ENCODE measurements at regions not wholly inside any gene's neighbourhood (a gene's known extent, or its start where the extent isn't known, plus 50 kb on each side); places are given as distances from the start of the nearest gene placed in this dataset.
"Not testable (repeated sequence)": the region's sequence is repeated elsewhere in the genome, so short reads cannot be mapped to it uniquely, and the experiment has no call there.

- no peak for DNase-seq (ENCODE audit: low spot score)
Observed at GRCh38 chr21:19392390-19392789, 988.8 kb upstream of the TMPRSS15 start.

DNA sequence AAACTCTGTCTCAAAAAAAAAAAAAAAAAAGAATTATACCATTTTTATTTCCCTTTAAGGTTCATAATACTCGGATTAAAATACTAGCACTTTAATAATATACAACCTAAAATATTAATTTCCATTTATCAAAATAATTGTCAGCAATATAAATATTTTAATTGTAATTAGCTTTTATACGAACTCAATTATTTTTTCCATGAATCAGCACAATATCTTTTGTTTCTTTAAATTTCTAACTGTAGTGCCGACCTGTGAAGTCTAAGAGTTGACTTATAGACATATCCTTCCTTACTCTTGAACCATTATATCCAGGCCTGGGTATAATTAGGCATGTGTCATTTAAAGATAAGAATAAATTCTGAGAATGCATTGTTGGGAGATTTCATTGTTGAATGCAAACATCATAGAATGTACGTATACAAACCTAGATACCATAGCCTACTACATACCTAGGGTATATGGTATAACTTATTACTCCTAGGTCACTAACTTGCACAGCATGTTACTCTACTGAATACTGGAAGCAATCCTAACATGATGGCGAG is 996.7 kb upstream of the TMPRSS15 start:
- DNase-seq (ENCODE audit: low spot score), result no peak

- DNase-seq (ENCODE audit: low spot score), result no peak
Observed at GRCh38 chr21:19402870-19403269, 999.3 kb upstream of the TMPRSS15 start.

DNA sequence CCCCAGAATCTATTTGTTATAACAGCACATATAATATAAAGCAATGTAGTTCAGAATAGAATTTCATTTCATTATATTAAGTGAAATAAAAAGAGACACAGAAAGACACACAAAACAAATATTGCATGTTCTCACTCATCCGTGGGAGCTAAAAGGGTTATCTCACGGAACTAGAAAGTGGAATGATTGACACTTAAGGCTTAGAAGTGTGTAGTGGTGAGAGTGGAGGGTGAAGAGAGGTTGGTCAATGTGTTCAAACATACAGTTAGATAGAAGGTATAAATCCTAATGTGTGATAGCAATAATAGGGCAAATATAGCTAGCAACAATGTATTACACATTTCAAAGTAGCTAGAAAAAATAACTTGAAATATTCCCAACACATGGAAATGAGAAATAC is 1001.7 kb upstream of the TMPRSS15 start:
- DNase-seq (ENCODE audit: low spot score), result no peak

GRCh38 chr21:19420565-19420964 is 1017.0 kb upstream of the TMPRSS15 start:
- no peak for DNase-seq (ENCODE audit: low spot score)

DNA sequence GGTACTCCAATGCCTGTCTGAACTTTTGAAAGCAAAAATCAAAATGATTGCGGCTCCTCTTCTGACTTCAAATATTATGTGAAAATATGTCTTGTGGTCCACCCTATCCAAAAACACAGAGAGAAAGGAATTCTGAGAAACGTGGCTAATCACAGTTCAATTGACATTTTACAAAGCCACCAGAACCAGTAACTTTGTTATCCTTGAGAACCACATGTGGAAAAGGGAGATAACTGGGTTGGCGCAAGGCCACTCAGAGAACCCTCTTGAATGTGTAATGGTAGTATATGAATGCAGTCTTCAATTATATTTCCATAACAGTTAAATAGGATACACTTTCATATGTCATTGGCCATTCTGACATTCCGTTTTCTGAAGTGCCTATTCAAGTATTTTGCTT is 1030.0 kb upstream of the TMPRSS15 start:
- DNase-seq (ENCODE audit: low spot score), result no peak

GRCh38 chr21:19440792-19441655 is 1037.4 kb upstream of the TMPRSS15 start:
- DNase-seq (ENCODE audit: low spot score), result no peak

GRCh38 chr21:19458295-19458694 is 1054.7 kb upstream of the TMPRSS15 start:
- DNase-seq (ENCODE audit: low spot score), result no peak

DNA sequence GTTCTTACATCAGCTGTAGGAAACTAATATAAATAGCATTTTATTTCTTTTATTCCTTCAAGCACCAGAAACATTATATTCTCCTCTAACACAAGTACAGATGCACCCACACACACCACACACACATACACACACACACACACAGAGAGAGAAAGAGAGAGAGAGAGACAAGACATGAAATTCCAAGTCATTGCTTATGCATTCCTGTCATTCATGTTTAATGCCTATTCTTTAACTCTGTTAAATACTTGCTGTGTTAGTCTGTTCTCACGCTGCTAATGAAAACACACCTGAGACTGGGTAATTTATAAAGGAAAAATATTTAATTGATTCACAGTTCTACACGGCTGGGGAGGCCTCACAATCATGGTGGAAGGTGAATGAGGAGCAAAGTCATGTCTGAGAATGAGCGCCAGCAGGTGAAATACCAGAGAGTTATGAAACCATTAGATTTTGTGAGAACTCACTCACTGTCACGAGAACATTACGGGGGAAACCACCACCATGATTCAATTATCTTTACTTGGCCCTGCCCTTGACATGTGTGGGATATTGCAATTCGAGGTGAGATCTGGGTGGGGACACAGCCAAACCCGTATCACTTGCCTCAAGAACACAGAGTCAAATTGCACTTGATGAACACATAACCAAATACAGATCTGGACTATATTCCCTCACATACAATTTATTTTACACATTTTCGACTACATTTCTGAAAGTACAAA is 1058.1 kb upstream of the TMPRSS15 start:
- DNase-seq (ENCODE audit: low spot score), result no peak

DNA sequence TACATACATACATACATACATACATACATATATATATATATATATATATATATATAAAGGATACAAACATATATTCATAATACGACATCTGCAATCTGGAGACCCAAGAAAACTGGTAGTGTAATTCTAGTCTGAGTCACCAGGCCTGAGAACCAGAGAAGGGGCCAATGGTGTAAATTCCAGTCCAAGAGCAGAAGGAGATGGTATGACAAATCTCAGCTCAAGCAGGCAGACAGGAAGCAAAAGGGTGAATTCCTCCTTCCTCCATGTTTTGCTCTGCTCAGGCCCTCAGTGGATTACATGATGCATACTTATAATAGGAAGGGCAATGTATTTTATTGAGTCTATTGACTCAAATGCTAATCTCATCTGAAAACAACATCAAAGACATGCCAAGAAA is 1060.4 kb upstream of the TMPRSS15 start:
- DNase-seq (ENCODE audit: low spot score), result no peak

GRCh38 chr21:19468991-19469715 is 1065.6 kb upstream of the TMPRSS15 start:
- DNase-seq (ENCODE audit: low spot score), result no peak

DNA sequence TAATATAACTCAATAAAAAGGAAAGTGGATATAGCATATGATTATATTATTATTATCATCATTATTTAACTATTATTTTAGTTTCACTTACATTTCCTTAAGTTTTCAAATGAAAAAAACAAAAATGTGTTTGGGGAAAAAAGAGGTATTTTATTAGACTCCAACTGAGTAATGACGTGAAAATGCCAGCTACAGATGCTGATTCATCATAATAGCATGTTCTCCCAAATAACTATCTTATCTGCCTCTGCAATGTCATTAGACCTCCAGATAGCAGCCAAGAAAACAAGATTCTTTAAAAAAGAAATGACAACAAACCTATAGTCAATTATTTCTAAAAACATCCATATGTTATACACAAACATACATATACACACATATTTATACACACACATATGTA is 1071.9 kb upstream of the TMPRSS15 start:
- no peak for DNase-seq (ENCODE audit: low spot score)

GRCh38 chr21:19489930-19490329 is 1086.3 kb upstream of the TMPRSS15 start:
- no peak for DNase-seq (ENCODE audit: low spot score)

DNA sequence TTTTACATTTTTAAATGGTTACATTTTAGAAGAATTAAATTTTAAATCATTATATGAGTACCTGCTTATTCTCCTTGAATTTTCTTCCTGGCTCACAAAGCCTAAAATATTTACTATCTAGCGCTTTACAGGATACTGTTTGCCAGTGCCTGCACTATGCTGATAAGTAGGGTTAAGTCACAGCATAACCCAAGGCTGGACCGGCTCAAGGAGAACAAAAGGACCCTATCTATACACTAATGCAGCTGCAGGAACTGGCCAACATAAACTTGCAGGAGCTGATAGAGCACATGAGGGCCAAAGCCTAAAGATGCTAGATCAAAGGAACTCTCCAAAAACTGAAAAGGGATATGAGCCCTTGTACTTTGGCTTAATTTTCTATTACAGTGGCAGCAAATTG is 1086.9 kb upstream of the TMPRSS15 start:
- no peak for DNase-seq (ENCODE audit: low spot score)

DNA sequence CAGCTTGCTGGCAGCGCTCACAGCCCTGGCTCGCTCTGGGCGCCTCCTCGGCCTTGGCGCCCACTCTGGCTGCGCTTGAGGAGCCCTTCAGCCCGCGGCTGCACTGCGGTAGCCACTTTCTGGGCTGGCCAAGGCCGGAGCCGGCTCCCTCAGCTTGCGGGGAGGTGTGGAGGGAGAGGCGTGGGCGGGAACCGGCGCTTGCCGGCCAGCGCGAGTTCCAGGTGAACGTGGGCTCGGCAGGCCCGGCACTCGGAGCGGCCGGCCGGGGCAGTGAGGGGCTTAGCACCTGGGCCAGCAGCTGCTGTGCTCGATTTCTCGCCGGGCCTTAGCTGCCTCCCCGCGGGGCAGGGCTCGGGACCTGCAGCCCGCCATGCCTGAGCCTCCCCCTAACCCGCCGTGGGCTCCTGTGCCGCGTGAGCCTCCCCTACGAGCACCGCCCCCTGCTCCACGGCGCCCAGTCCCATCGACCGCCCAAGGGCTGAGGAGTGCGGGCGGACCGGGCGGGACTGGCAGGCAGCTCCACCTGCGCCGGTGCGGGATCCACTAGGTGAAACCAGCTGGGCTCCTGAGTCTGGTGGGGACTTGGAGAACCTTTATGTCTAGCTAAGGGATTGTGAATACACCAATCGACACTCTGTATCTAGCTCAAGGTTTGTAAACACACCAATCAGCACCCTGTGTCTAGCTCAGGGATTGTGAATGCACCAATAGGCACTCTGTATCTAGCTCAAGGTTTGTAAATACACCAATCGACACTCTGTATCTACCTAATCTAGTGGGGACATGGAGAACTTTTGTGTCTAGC is 1090.1 kb upstream of the TMPRSS15 start:
- DNase-seq (ENCODE audit: low spot score), result not testable (repeated sequence)

DNA sequence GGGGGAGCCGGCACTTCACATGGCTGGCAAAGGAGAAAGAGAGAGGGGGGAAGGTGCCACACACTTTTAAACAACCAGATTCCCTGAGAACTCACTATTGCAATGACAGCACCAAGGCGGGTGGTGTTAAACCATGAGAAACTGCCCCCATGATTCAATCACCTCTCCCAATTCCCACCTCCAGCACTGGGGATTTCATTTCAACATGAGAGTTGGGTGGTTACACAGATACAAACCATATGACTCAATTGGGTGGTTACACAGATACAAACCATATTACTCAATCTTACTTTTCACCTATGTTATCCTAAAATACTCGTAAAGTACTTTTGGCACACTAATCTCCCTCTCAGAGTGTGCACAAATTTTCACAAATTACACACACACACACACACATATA is 1097.5 kb upstream of the TMPRSS15 start:
- DNase-seq (ENCODE audit: low spot score), result no peak

GRCh38 chr21:19507682-19508260 is 1104.2 kb upstream of the TMPRSS15 start:
- no peak for DNase-seq (ENCODE audit: low spot score)

DNA sequence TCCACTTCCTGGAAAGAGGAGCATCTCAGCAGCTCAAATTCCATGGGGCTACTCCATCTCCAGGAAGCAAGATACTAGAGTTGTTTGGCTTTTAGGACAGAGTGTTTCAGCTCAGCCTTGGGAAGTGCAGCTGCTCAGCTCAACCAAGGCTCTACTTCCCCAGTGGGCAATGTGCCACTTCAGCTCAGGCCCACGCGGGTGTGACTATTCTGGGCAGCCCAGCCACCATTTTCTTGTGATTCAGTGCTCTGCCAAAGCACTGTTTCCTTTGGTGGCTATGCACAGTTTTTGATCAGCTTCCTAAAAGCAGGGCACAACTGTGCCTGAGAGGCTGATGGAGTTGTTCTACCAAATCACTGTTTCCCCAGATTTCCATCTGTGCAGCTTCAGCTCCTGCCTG is 1104.9 kb upstream of the TMPRSS15 start:
- DNase-seq (ENCODE audit: low spot score), result no peak

DNA sequence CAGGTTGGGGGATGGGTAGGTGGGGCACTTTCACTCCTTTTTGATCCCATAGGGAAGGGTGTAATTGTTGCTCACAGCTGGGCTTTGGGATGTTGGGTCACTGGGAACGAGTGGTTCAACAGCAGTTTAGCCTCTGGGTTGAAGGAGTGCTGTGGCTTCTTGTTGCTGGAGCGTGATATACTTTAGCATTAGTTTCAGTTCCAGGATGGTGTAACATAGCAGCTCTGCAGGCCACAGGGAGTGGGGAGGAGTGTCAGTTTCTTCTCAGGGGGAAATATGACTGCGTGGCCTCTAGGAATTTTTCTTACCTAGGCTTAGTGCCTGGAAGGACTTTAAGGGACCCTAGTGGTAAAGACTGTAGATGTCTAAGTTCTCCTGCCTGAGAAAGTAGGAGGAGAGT is 1105.3 kb upstream of the TMPRSS15 start:
- DNase-seq (ENCODE audit: low spot score), result no peak

DNA sequence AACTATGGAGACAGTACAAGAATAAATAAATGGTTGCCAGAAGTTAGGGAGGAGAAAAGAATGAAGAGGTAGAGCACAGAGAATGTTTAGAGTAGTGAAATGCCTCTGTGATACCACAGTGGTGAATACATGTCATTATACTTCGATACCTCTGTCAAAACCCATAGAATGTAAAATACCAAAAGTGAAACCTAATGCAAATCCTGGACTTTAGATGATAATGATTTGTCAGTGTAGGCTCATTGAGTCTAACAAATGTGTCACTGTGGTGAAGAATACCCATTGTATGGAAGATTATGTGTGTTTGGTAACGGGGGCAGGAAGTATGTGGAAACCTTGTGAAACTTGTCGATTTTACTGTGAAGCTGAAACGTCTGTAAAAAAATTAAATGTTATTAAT is 1106.5 kb upstream of the TMPRSS15 start:
- no peak for DNase-seq (ENCODE audit: low spot score)

DNA sequence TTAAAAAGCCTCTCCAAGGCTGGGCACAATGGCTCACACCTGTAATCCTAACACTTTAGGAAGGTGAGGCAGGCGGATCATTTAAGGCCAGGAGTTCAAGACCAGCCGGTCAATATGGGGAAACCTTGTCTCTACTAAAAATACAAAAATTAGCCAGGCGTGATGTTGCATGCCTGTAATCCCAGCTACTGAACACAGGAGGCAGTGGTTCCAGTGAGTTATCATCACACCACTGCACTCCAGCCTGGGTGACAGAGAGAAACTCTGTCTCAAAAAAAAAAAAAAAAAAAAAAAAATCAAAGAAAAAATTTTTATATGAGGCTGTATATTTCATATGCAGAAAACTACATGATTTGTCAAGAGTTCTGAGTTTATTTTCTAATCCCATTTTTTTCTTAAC is 1107.1 kb upstream of the TMPRSS15 start:
- DNase-seq (ENCODE audit: low spot score), result no peak
